Suppressor macrophage treated with lipopolysaccharide for 1 hour (primary cell): ENCODE measurements at regions not wholly inside any gene's neighbourhood (a gene's known extent, or its start where the extent isn't known, plus 50 kb on each side); places are given as distances from the start of the nearest gene placed in this dataset.

Source experiments
- DNase-seq, 3 donors: peaks; one replicate each; pipeline ENCODE4 v3.0.0-alpha.2; 2020 to 2022

GRCh38 chr13:29922281-29922821, 71.9 kb upstream of the UBL3 start:
- DNase-seq, result no peak

- DNase-seq, result no peak
These were observed 71.1 kb upstream of the UBL3 start for GRCh38 chr13:29921542-29921941.

- DNase-seq, result no peak
These were observed 69.7 kb upstream of the UBL3 start for GRCh38 chr13:29920025-29920643.

GRCh38 chr13:29918845-29919244, 68.4 kb upstream of the UBL3 start:
- no peak for DNase-seq

DNA sequence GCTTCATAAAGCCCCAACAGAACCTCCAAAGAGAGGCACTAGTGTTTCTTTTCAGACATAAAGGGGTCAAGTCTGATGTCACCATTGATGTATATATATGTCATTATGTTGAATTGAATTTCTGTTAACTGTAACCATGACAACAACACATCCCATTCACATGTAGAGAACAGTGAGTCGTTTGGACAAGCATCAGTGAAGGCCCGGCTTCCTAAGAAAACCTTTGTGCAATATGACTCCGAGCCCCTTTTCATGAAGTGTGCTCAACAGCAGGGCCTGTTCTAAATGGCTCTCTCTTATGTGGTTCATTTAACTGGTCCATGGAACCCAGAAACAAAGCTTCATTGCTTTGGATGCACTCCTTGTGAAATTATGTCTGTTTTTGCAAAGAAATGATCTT, 67.2 kb upstream of the UBL3 start:
- DNase-seq, result no peak

GRCh38 chr13:29914581-29914980, 64.2 kb upstream of the UBL3 start:
- peak; percentile 29 to 49 (median 34) for DNase-seq

GRCh38 chr13:29911781-29912418, 61.5 kb upstream of the UBL3 start:
- no peak for DNase-seq

DNA sequence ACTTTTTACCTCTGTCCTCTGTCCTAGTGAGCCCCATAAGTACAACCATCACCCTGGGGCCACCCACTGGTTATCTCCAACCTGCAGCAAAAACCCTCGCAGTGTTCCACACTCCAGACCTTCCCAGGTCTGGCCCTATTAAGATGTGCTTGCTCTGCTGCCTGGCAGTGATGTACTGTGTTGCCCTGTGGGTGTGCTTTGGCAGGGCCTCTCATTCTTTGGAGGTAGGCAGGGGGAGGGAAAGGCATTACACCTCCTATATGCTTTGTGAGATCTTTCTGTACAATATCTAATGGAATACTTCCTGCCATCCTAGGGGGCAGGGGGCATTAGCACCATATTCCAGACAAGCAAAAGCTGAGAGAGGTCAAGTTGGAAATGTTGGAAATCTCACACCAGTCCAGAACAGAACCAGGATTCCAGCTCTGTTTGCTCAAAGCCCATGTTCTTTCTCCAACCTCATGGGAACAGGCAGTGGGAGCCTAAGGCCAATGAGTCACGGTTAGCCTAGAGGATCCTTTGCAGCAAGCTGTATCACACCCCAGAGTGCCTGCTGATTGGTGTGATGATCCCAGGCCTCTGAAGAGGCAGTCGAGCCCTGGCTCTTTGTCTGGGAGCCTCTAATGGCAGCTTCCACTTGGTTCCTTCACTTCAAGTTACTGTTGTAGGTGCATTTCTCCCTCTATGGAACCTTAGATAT, 59.7 kb upstream of the UBL3 start:
- no peak for DNase-seq

GRCh38 chr13:29909081-29909730, 58.8 kb upstream of the UBL3 start:
- DNase-seq, result no peak

DNA sequence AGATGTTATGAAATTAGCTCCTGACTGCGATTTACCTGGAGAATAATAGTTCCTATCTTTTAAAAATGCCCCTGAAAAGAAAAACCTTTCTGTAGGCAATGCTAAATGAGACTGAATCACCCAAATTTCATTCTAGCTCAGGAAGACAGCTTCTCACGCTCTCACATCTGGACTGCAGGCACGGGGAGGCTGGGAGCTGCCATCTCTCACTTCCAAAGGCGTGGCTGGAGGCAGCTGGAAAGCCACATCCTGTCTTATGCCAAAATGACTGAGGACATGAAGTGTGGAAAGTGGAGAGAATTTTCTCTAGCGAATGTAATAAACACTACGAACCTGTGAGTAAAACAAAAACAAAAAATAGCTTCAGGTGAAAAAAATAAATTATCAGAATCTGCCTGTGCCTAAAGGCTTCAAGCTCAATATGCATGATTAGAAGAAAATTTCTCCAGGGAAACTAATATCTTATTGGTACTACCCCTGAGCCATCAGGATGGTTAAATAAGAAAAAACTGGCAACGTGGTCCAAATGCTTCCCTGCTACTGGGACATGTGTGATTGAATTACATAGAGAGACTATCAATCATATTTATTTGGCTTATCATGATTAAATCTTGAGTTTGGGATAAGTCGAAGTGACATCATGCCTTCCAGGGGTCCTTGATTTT, 58.1 kb upstream of the UBL3 start:
- no peak for DNase-seq

GRCh38 chr13:29907670-29908069, 57.3 kb upstream of the UBL3 start:
- DNase-seq, result no peak

DNA sequence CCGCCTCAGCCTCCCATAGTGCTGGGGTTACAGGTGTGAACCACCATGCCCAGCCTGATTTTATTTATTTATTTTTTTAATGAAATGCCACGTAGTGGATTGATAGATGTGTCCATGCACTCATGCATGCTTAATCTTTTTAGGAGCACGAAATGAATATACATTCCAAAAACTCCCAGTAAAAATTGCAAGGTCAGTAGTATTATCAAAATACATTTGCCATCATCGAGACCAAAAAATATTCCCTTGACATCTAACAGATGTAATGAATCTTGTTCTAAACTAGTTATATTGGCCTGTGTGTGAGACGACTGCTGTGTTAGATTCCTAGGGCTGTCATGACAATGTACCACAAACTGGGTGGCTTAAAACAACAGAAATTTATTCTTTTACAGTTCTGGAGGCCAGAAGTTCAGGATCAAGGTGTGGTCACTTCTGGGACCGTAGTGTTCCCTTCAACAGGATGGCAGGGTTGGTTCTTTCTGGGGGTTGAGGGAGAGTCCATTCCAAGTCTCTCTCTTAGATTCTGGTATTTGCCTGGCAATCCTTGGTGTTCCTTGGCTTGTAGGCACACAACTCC, 56.1 kb upstream of the UBL3 start:
- no peak for DNase-seq

DNA sequence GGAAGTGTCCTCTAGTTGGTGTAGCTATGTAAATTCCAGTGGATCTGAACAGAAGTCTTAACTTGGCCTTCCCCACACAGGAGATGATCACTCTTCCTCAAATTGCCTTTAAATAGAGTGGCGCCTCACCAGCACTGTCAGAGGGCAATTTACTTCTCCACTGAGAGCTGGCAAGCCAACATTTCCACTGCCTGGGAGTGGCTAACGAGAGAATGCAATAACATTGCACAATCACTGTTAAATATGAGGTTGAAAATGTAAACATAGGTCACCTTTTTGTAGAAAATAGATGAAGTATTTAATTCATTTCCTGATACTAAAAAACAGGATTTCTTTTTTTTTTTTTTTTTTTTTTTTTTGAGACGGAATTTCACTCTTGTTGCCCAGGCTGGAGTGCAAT, 55.4 kb upstream of the UBL3 start:
- peak; percentile 71 to 79 (median 72) for DNase-seq

GRCh38 chr13:29903996-29904395, 53.6 kb upstream of the UBL3 start:
- DNase-seq, result no peak

GRCh38 chr13:29903543-29903942, 53.1 kb upstream of the UBL3 start:
- DNase-seq, result no peak

DNA sequence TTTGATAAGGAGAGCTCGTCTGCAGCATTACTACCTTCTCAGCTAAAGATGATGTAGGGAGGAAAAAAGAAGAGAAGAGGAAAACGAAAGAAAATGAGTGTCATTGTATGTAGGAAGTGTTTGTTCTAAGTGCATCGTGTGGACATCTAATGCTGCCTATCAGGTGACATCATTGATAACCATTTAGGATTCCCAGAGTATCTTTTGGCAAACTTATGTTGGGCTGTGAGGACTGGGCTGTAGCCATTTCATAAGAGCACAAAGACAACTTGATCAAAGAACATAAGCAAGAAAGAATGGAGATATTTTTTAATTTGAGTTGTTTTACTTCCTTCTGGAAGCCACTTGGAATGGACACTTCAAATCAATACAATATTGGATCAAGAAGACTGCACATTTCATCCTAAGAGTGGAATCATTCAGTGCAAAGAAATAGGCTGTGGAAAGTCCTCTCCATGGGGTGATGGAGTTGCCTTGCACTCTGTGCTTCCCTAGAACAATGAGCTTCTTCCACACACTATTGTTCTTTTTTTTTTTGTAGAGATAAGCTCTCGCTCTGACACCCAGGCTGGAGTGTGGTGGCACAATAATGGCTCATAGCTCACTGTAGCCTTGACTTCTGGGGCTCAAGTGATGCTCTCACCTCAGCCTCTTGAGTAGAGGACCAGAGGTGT, 52.4 kb upstream of the UBL3 start:
- no peak for DNase-seq

- peak; percentile 58 to 72 (median 66) for DNase-seq
These were observed 51.6 kb upstream of the UBL3 start for GRCh38 chr13:29901710-29902631.
